Loucy (cell line): ENCODE measurements at regions not wholly inside any gene's neighbourhood (a gene's known extent, or its start where the extent isn't known, plus 50 kb on each side); places are given as distances from the start of the nearest gene placed in this dataset.

ENCODE experiments used
- CTCF ChIP-seq: fragments of 200-600 bp; sonication (generic); conservative IDR thresholded peaks from 2 replicates; pipeline ENCODE4 v1.5.1; 2014; ENCODE audit warnings: mild to moderate bottlenecking, antibody characterized with exemption, low read length
- EZH2phosphoT487 ChIP-seq: fragments of 200-600 bp; IDR thresholded peaks from 2 replicates; pipeline ENCODE4 v1.6.1; 2018; ENCODE audit warnings: antibody characterized with exemption, mild to moderate bottlenecking, moderate library complexity, borderline replicate concordance

DNA sequence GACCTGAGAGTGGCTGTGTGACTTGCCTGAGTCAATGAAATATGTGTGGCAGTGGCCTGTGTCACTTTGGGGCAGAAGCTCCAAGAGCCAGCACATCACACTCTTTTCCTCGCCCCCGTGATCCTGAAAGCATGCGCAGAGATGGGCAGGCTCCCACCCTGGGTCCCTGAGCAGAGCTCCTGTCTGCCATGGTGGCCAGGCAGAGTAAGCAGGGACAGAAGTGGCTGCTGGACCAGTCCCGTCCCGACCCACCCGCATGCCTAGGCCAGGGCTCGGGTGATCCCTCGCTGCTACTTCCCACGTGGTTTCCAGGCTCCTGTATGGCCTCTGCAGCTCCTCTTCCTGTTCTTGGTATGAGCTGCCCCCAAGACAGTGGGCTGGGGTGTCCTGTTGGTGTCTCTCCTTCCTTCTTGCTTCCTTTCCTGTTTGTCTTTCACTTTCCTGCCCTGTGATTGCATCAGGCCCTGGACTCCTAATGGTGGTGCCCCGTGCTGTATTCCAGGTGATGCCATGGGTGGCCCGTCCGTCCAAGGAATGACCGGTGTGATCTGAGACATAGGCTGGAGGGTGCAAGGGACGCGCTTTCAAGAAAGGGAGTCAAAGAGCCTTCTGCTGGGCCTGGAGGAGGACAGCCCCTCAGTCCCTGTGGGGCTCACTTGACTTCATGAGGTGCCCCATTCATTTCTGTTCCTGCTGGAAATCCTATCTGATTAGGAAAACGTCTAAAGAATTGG, 71.4 kb upstream of the SHH start:
- TF ChIP-seq CTCF, result no peak
- TF ChIP-seq EZH2phosphoT487, result no peak
